ENCODE measurements at regions not wholly inside any gene's neighbourhood (a gene's known extent, or its start where the extent isn't known, plus 50 kb on each side); places are given as distances from the start of the nearest gene placed in this dataset.

- TF ChIP-seq CTCF (IDR thresholded peaks at IDR 0.05) (no peak), EP300 (IDR thresholded peaks at IDR 0.05) (no peak), POLR2A (IDR thresholded peaks at IDR 0.05) (no peak)
Observed at GRCh38 chr13:33415822-33416221, 130.3 kb upstream of the STARD13 start.

All from ovary (tissue), 3 donors.